ENCODE measurements at regions not wholly inside any gene's neighbourhood (a gene's known extent, or its start where the extent isn't known, plus 50 kb on each side); places are given as distances from the start of the nearest gene placed in this dataset.

DNA sequence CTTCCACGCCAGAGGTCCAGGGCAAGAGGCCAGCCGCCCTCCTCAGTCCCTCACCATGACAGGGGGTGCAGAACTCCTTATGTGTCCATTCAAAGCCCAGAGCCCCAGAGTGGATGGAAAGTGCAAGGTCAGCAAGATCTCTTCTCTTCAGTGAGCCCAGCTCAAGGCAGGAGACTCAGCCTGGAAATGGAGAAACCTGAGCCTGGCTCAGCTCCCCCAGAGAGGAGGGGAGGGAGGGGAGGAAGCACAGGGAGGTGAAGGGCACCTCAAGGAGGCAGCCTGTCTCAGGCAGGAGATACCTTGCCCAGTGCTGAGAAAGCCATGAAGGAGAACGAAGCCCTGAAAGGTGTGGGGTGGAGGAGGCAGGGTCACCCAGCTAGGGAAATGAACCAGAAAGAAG, 121.8 kb upstream of the PJA1 start:
- TF ChIP-seq, protein P1, sequence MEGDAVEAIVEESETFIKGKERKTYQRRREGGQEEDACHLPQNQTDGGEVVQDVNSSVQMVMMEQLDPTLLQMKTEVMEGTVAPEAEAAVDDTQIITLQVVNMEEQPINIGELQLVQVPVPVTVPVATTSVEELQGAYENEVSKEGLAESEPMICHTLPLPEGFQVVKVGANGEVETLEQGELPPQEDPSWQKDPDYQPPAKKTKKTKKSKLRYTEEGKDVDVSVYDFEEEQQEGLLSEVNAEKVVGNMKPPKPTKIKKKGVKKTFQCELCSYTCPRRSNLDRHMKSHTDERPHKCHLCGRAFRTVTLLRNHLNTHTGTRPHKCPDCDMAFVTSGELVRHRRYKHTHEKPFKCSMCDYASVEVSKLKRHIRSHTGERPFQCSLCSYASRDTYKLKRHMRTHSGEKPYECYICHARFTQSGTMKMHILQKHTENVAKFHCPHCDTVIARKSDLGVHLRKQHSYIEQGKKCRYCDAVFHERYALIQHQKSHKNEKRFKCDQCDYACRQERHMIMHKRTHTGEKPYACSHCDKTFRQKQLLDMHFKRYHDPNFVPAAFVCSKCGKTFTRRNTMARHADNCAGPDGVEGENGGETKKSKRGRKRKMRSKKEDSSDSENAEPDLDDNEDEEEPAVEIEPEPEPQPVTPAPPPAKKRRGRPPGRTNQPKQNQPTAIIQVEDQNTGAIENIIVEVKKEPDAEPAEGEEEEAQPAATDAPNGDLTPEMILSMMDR (IDR thresholded peaks at IDR 0.05 in 2 of 3, conservative IDR thresholded peaks at IDR 0.05 in 1 of 3; ENCODE audit: borderline replicate concordance in 1 of 3, insufficient read depth in 1 of 3, low read depth in 2 of 3, low read length in 2 of 3) = no peak
- no peak for TF ChIP-seq POLR2AphosphoS5 (IDR thresholded peaks at IDR 0.05; ENCODE audit: low read depth, low read length)
- TF ChIP-seq POLR2A (IDR thresholded peaks at IDR 0.05; ENCODE audit: borderline replicate concordance, extremely low read depth, insufficient read depth, insufficient read length) = no peak
- no peak for TF ChIP-seq TCF7L2 (IDR thresholded peaks at IDR 0.05; ENCODE audit: borderline replicate concordance, extremely low read depth, insufficient read depth, insufficient read length)
- no peak for TF ChIP-seq EZH2phosphoT487 (IDR thresholded peaks at IDR 0.05; ENCODE audit: borderline replicate concordance)
- TF ChIP-seq, protein P2, sequence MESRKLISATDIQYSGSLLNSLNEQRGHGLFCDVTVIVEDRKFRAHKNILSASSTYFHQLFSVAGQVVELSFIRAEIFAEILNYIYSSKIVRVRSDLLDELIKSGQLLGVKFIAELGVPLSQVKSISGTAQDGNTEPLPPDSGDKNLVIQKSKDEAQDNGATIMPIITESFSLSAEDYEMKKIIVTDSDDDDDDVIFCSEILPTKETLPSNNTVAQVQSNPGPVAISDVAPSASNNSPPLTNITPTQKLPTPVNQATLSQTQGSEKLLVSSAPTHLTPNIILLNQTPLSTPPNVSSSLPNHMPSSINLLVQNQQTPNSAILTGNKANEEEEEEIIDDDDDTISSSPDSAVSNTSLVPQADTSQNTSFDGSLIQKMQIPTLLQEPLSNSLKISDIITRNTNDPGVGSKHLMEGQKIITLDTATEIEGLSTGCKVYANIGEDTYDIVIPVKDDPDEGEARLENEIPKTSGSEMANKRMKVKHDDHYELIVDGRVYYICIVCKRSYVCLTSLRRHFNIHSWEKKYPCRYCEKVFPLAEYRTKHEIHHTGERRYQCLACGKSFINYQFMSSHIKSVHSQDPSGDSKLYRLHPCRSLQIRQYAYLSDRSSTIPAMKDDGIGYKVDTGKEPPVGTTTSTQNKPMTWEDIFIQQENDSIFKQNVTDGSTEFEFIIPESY (IDR thresholded peaks at IDR 0.05; ENCODE audit: extremely low read depth, insufficient replicate concordance, low read length) = no peak
- TF ChIP-seq SRF (IDR thresholded peaks at IDR 0.05; ENCODE audit: low read depth) = no peak
- TF ChIP-seq EZH2 (IDR thresholded peaks at IDR 0.05) = no peak
- TF ChIP-seq, protein P3, sequence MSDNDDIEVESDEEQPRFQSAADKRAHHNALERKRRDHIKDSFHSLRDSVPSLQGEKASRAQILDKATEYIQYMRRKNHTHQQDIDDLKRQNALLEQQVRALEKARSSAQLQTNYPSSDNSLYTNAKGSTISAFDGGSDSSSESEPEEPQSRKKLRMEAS (IDR thresholded peaks at IDR 0.05) = no peak
